CD14-positive monocyte (primary cell): ENCODE measurements at regions not wholly inside any gene's neighbourhood (a gene's known extent, or its start where the extent isn't known, plus 50 kb on each side); places are given as distances from the start of the nearest gene placed in this dataset.

ENCODE experiments used
- DNase-seq, 3 donors: peaks; one replicate each; pipeline ENCODE4 v3.0.0-alpha.2; 2011 to 2022
- H2AFZ ChIP-seq: 2 replicates; pipeline ENCODE4 v1.6.0; 2012; ENCODE audit warnings: mild to moderate bottlenecking, low read depth, low read length, inconsistent platforms; ENCODE audit not compliant: insufficient read depth, poor library complexity, severe bottlenecking
- H3K27ac ChIP-seq, 2 donors: 1 replicate in 1 of 2; 2 replicates in 1 of 2; pipeline ENCODE4 v1.5.1; 2012 to 2013; ENCODE audit warnings: low read length in 2 of 2, control low read depth in 1 of 2, inconsistent platforms in 1 of 2, low read depth in 1 of 2, mild to moderate bottlenecking in 1 of 2
- H3K27me3 ChIP-seq, 2 donors: one replicate each; pipeline versions ENCODE4 v1.6.0 to v1.6.1; 2011 to 2013; ENCODE audit warnings: low read length in 2 of 2; ENCODE audit not compliant: control insufficient read depth in 2 of 2, insufficient read depth in 2 of 2
- H3K36me3 ChIP-seq, 2 donors: replicated peaks in 1 of 2; 1 replicate in 1 of 2; 2 replicates in 1 of 2; pipeline versions ENCODE4 v1.5.1 to v1.6.1; 2012 to 2013; ENCODE audit warnings: low read length in 2 of 2, control low read depth in 1 of 2, inconsistent platforms in 1 of 2, mild to moderate bottlenecking in 1 of 2; ENCODE audit not compliant: insufficient read depth in 2 of 2, control insufficient read depth in 1 of 2
- H3K4me1 ChIP-seq, 2 donors: 1 replicate in 1 of 2; 2 replicates in 1 of 2; pipeline versions ENCODE4 v1.5.1 to v1.6.1; 2012 to 2013; ENCODE audit warnings: low read length in 2 of 2, control low read depth in 1 of 2, inconsistent platforms in 1 of 2, mild to moderate bottlenecking in 1 of 2, moderate library complexity in 1 of 2; ENCODE audit not compliant: insufficient read depth in 2 of 2, control insufficient read depth in 1 of 2
- H3K4me2 ChIP-seq: replicated peaks from 2 replicates; pipeline ENCODE3; 2012; ENCODE audit warnings: low read length, moderate library complexity, mild to moderate bottlenecking; ENCODE audit not compliant: poor library complexity, severe bottlenecking; ENCODE audit errors: extremely low read depth
- H3K4me3 ChIP-seq, 3 experiments: fragments of 200-600 bp in 1 of 3; sonication (generic) in 1 of 3; replicated peaks in 1 of 3; 1 replicate in 2 of 3; 2 replicates in 1 of 3; pipeline ENCODE4 v1.5.1; 2011 to 2013; ENCODE audit warnings: low read length in 3 of 3, mild to moderate bottlenecking in 3 of 3, control low read depth in 2 of 3, low read depth in 2 of 3, inconsistent platforms in 1 of 3, moderate library complexity in 1 of 3
- H3K79me2 ChIP-seq: 2 replicates; pipeline ENCODE4 v1.6.0; 2012; ENCODE audit warnings: mild to moderate bottlenecking, control low read depth, inconsistent platforms, low read length, moderate library complexity; ENCODE audit not compliant: insufficient read depth
- H3K9ac ChIP-seq: 2 replicates; pipeline ENCODE4 v1.6.0; 2017; ENCODE audit warnings: low read length, mild to moderate bottlenecking; ENCODE audit not compliant: insufficient read depth, poor library complexity, severe bottlenecking
- H3K9me3 ChIP-seq, 2 donors: replicated peaks in 1 of 2; 1 replicate in 1 of 2; 2 replicates in 1 of 2; pipeline versions ENCODE4 v1.5.1 to v1.6.1; 2012 to 2013; ENCODE audit warnings: low read length in 2 of 2, control low read depth in 1 of 2; ENCODE audit not compliant: control insufficient read depth in 1 of 2, insufficient read depth in 1 of 2
- H4K20me1 ChIP-seq: 2 replicates; pipeline ENCODE4 v1.6.0; 2012; ENCODE audit warnings: mild to moderate bottlenecking, low read length, control low read depth, moderate library complexity; ENCODE audit not compliant: insufficient read depth
- H3K27ac Mint-ChIP-seq, 7 donors: one replicate each; pipeline ENCODE4 v1.8.0; 2020; ENCODE audit warnings: mild to moderate bottlenecking in 7 of 7, mixed read lengths in 7 of 7, moderate library complexity in 6 of 7, inconsistent platforms in 2 of 7
- H3K27me3 Mint-ChIP-seq, 3 donors: one replicate each; pipeline ENCODE4 v1.8.0; 2021 to 2022; ENCODE audit warnings: low read depth in 3 of 3, mild to moderate bottlenecking in 3 of 3, mixed read lengths in 3 of 3, moderate library complexity in 3 of 3, inconsistent platforms in 1 of 3
- H3K36me3 Mint-ChIP-seq, 2 donors: one replicate each; pipeline ENCODE4 v1.8.0; 2020; ENCODE audit warnings: mixed read lengths in 2 of 2, inconsistent platforms in 1 of 2, mild to moderate bottlenecking in 1 of 2
- H3K4me1 Mint-ChIP-seq: one replicate; pipeline ENCODE4 v1.8.0; 2020; ENCODE audit warnings: mild to moderate bottlenecking, mixed read lengths
- H3K4me3 Mint-ChIP-seq, 2 donors: one replicate each; pipeline ENCODE4 v1.8.0; 2020; ENCODE audit warnings: mild to moderate bottlenecking in 2 of 2, mixed read lengths in 2 of 2, moderate library complexity in 1 of 2
- H3K9me3 Mint-ChIP-seq, 7 donors: one replicate each; pipeline ENCODE4 v1.8.0; 2020 to 2022; ENCODE audit warnings: mixed read lengths in 7 of 7, mild to moderate bottlenecking in 6 of 7, moderate library complexity in 6 of 7, inconsistent platforms in 2 of 7
- WGBS: methylation state at CpG from one replicate; pipeline ENCODE4 v1.1.5; 2013; ENCODE audit warnings: missing lambda C conversion rate; ENCODE audit not compliant: insufficient coverage; 5-methylcytosine and 5-hydroxymethylcytosine counted together
- intact Hi-C, 2 donors: fragments of 100-400 bp; cut with micrococcal nuclease; formaldehyde crosslinking; loops; one replicate each; pipeline versions ENCODE4 v1.15.0 to v1.15.1; 2023
- TF ChIP-seq, protein P1 (sequence below): fragments of 200-600 bp; IDR thresholded peaks from one replicate; pipeline ENCODE4 v1.8.0; 2022; ENCODE audit warnings: antibody characterized with exemption, mild to moderate bottlenecking

DNA sequence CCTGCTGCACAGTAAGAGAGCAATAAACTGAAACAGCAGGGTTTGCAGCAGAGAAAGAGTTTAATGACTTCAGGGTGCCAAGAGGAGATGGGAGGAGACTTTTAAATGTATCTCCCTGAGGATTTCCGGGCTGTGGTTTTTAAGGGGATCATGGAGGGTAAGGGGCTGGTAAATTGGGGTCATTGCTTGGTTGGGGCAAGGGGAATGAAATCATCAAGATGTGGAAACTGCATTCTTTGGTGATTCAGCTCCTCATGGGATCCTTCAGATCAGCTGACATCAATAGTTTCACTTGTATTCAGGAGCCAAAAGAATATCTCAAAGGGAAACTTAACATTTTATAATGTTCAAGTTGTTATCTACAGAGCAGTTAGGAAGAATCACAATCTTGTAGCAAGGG lies 174.3 kb upstream of the ANXA10 start:
- H4K20me1 ChIP-seq = no peaks in the 10 kb centered on the region
- H3K79me2 ChIP-seq = no peaks in the 10 kb centered on the region
- WGBS = 73% methylated on average over 1 of the region's 1 CpG
- H3K4me2 ChIP-seq = no peak overlapping the region
- H2AFZ ChIP-seq = no peak overlapping the region
- TF ChIP-seq, protein P1, sequence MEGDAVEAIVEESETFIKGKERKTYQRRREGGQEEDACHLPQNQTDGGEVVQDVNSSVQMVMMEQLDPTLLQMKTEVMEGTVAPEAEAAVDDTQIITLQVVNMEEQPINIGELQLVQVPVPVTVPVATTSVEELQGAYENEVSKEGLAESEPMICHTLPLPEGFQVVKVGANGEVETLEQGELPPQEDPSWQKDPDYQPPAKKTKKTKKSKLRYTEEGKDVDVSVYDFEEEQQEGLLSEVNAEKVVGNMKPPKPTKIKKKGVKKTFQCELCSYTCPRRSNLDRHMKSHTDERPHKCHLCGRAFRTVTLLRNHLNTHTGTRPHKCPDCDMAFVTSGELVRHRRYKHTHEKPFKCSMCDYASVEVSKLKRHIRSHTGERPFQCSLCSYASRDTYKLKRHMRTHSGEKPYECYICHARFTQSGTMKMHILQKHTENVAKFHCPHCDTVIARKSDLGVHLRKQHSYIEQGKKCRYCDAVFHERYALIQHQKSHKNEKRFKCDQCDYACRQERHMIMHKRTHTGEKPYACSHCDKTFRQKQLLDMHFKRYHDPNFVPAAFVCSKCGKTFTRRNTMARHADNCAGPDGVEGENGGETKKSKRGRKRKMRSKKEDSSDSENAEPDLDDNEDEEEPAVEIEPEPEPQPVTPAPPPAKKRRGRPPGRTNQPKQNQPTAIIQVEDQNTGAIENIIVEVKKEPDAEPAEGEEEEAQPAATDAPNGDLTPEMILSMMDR = no peak
- no peak for DNase-seq
- H3K9me3 ChIP-seq = peaks cover 0 to 4% of the 10 kb centered on the region in 2 donors
- intact Hi-C loops = no loop called here
- H3K4me3 ChIP-seq = no peak overlapping the region
- no peak overlapping the region for H3K27ac ChIP-seq
- no peaks in the 10 kb centered on the region for H3K27me3 Mint-ChIP-seq
- H3K27ac Mint-ChIP-seq = no peak overlapping the region
- no peak overlapping the region for H3K9ac ChIP-seq
- H3K9me3 Mint-ChIP-seq = peaks cover 0 to 12% (median 9%) of the 10 kb centered on the region in 7 donors
- H3K27me3 ChIP-seq = no peaks in the 10 kb centered on the region
- no peak overlapping the region for H3K4me3 Mint-ChIP-seq
- no peaks in the 10 kb centered on the region for H3K4me1 ChIP-seq
- H3K36me3 Mint-ChIP-seq = no peaks in the 10 kb centered on the region
- no peaks in the 10 kb centered on the region for H3K36me3 ChIP-seq
- no peaks in the 10 kb centered on the region for H3K4me1 Mint-ChIP-seq

DNA sequence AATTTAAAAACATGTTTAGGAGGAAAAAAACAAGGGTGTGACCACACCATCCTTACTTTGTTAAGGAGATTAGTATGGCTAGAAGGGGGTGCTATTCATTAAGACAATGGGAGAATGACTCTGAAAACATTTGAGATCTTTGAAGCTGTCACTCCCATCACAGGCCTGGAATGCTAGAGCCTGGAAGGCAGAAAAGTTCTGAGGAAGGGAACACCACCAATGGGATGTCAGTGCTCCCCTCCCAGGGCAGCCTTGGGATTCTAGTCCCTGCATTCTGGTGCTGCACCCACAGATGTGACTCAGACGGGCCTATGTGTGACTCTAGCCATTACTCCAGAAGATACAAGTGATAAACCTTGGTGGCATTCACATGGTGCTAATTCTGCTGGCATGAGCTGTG lies 162.2 kb upstream of the ANXA10 start:
- no peaks in the 10 kb centered on the region for H3K79me2 ChIP-seq
- H3K4me1 ChIP-seq = no peaks in the 10 kb centered on the region
- Mint-ChIP-seq H3K4me3 (no peak overlapping the region), H3K9me3 (peaks cover 2 to 16% (median 9%) of the 10 kb centered on the region in 7 donors), H3K27ac (no peak overlapping the region), H3K36me3 (no peaks in the 10 kb centered on the region), H3K27me3 (peaks cover 0 to 2% (median 0%) of the 10 kb centered on the region in 3 donors), H3K4me1 (no peaks in the 10 kb centered on the region)
- H3K9ac ChIP-seq = no peak overlapping the region
- H3K4me2 ChIP-seq = no peak overlapping the region
- intact Hi-C loops = no loop called here
- no peaks in the 10 kb centered on the region for H4K20me1 ChIP-seq
- H2AFZ ChIP-seq = no peak overlapping the region
- no peak for DNase-seq
- 86% methylated on average over 1 of the region's 1 CpG for WGBS
- no peak overlapping the region for H3K27ac ChIP-seq
- no peaks in the 10 kb centered on the region for H3K27me3 ChIP-seq
- peaks cover 3 to 10% of the 10 kb centered on the region in 2 donors for H3K9me3 ChIP-seq
- no peaks in the 10 kb centered on the region for H3K36me3 ChIP-seq
- H3K4me3 ChIP-seq = no peak overlapping the region
- TF ChIP-seq, protein P1 = no peak
